NCI-H1048 (cell line): ENCODE measurements at regions not wholly inside any gene's neighbourhood (a gene's known extent, or its start where the extent isn't known, plus 50 kb on each side); places are given as distances from the start of the nearest gene placed in this dataset.

Source experiments
- DNase-seq: peaks from one replicate; lab custom pipeline; 2025; lab: John Stamatoyannopoulos, UW

- no peak for DNase-seq
Measured at GRCh38 chr5:124264499-124264898, 481.9 kb downstream of the ZNF608 start.

- no peak for DNase-seq
Measured at GRCh38 chr5:124263680-124264491, 482.6 kb downstream of the ZNF608 start.

- DNase-seq: no peak
Measured at GRCh38 chr5:124262991-124263571, 483.4 kb downstream of the ZNF608 start.

- DNase-seq: no peak
Measured at GRCh38 chr5:124262470-124262869, 484.0 kb downstream of the ZNF608 start.

- DNase-seq: no peak
Measured at GRCh38 chr5:124261848-124262247, 484.6 kb downstream of the ZNF608 start.

- DNase-seq: no peak
Measured at GRCh38 chr5:124260921-124261515, 485.4 kb downstream of the ZNF608 start.

GRCh38 chr5:124259017-124259416 lies 487.4 kb downstream of the ZNF608 start:
- DNase-seq: no peak

GRCh38 chr5:124257048-124257447 lies 489.4 kb downstream of the ZNF608 start:
- DNase-seq: no peak

DNA sequence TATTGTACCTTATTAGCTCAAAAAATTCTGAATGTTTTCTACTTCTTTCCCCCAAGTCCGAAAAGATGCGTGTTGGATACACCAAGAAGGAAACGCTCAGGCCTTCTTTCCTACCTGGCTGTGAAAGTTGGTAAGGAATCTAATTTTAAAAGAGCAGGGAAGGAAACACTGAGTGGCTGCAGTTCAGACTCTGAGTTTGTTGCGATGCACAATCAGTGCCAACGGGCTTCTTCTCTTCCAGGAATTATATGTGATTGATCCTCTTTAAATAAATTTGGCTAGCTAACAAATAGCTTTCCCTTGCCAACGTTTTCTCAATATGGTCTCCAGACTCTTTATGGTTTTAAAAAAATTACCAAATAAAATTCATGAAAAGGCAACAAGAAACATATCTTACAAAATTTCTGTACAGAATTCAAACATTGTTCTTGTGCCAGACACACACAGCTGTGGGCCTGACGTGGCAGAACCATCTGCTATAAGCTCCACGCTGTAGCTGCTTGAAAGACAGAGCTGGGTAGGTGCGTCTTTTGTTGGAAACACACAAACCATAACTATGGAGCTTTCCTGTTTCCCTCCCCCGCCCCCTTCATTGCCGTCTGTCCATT lies 493.1 kb downstream of the ZNF608 start:
- no peak for DNase-seq

DNA sequence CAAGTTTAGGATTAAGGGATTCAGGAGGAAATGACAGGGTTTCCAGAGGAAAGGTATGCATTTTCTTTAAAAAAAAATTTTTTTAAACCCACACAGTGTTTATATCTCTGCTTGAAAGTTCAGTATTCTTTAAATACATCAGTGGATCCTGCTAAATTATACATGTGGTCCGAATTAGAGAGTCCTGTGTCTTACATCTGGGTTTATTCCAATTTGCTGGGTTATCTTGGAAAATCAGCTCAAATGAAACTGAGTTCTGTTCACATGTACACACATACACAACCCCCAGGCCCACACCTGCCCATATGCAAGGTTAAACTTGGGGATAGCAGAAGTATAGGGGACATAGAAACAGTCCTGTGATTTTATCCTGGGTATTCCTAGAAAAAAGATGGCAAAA lies 493.7 kb downstream of the ZNF608 start:
- no peak for DNase-seq

- DNase-seq: no peak
Measured at GRCh38 chr5:124252191-124252638, 494.2 kb downstream of the ZNF608 start.

GRCh38 chr5:124245276-124245675 lies 501.2 kb downstream of the ZNF608 start:
- DNase-seq: no peak

DNA sequence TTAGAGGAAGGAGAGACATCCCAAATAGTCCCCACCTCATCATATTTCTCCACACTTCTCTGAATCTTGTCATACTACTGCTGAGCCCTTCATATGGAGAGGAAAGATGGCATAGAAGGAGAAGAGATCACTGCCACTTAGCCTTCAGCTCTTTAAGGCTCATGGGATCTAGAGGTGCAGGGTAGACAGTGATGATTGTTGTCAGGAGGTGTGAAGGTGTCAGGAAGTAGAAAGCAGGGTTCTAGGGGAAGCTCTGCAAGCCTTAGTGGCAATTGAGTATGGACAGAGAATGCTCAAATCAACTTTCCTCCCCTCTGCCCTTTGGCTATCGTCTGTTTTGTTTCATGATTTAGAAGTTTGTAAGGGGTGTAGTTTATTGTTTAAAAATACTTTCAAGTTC lies 505.7 kb downstream of the ZNF608 start:
- no peak for DNase-seq

- DNase-seq: no peak
Measured at GRCh38 chr5:124239572-124239971, 506.9 kb downstream of the ZNF608 start.

DNA sequence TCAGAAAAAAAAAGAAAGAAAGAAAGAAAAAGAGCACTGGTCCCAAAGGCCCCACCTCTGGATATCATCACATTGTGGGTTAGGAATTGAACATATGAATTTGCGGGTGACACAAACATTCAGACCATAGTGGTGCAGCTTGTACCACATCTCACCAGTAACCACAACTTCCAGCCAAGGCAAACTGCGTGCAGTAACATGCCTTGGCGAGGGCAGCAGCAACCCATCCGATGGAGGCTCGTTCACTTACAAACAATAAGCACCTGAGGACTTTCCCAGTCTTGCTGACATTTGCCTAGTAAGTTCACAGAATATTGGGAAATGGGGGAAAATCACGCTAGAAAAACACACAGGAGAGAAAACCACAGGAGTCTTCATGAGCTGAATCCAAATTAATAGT lies 508.1 kb downstream of the ZNF608 start:
- no peak for DNase-seq

- no peak for DNase-seq
Measured at GRCh38 chr5:124237206-124237695, 509.2 kb downstream of the ZNF608 start.

GRCh38 chr5:124236361-124237205 lies 509.9 kb downstream of the ZNF608 start:
- DNase-seq: no peak

GRCh38 chr5:124235576-124235975 lies 510.9 kb downstream of the ZNF608 start:
- no peak for DNase-seq

GRCh38 chr5:124234770-124235562 lies 511.5 kb downstream of the ZNF608 start:
- no peak for DNase-seq

DNA sequence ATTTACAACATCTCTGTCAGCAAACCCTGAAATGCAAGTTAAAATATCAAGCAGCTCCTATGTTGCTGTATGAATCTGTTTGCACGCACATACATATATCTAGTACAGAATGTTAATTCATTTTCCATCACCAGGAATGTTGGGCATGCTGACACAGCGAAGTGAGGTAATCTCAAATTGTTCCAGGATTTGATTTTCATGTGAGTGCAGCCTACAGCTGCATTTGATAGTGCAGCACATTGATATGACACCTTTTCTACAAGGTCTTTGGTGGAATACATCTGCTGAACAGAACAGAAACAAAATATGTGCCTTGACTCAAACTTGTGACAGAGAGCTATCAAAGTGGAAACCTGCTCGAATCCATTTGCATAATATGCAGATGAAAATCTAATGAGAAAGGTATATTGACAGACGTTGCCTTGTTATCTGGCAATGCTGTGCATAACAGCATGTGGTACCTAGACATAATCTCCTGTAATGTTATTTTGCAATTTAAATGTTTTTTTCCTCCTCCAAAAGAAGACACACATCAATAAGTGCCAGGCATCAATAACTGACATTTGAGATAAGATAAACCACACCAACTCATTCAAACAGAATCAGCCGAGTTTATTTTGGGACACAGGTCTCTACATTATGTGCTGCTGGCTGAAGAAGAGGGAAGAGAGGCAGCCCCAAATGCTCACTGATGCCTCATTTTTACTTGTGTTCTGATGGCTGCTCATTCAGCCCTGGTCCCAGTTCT lies 512.2 kb downstream of the ZNF608 start:
- DNase-seq: peak; percentile 52
